HG03378 (cell line): ENCODE measurements at regions not wholly inside any gene's neighbourhood (a gene's known extent, or its start where the extent isn't known, plus 50 kb on each side); places are given as distances from the start of the nearest gene placed in this dataset.

ENCODE experiments used
- ATAC-seq: cut with Tn5 transposase; IDR thresholded peaks from one replicate; pipeline ENCODE4 v1.9.1; 2021; ENCODE audit warnings: mild to moderate bottlenecking, moderate library complexity; ENCODE audit not compliant: unreplicated experiment

GRCh38 chr12:127893895-127894609 lies 372.9 kb upstream of the TMEM132C start:
- ATAC-seq, result no peak

- ATAC-seq, result no peak
Observed at GRCh38 chr12:127896661-127897060, 370.3 kb upstream of the TMEM132C start.

- no peak for ATAC-seq
Observed at GRCh38 chr12:127898616-127899015, 368.4 kb upstream of the TMEM132C start.

- no peak for ATAC-seq
Observed at GRCh38 chr12:127899971-127900370, 367.0 kb upstream of the TMEM132C start.

- no peak for ATAC-seq
Observed at GRCh38 chr12:127900386-127900785, 366.6 kb upstream of the TMEM132C start.

GRCh38 chr12:127903146-127903545 lies 363.8 kb upstream of the TMEM132C start:
- no peak for ATAC-seq

- no peak for ATAC-seq
Observed at GRCh38 chr12:127909041-127909440, 357.9 kb upstream of the TMEM132C start.

GRCh38 chr12:127911291-127911690 lies 355.7 kb upstream of the TMEM132C start:
- ATAC-seq, result no peak

- ATAC-seq, result no peak
Observed at GRCh38 chr12:127912035-127912665, 354.8 kb upstream of the TMEM132C start.

GRCh38 chr12:127923501-127923900 lies 343.5 kb upstream of the TMEM132C start:
- no peak for ATAC-seq

- ATAC-seq, result no peak
Observed at GRCh38 chr12:127925971-127926370, 341.0 kb upstream of the TMEM132C start.

- ATAC-seq, result no peak
Observed at GRCh38 chr12:127928178-127928577, 338.8 kb upstream of the TMEM132C start.

GRCh38 chr12:127928615-127929571 lies 338.1 kb upstream of the TMEM132C start:
- ATAC-seq, result no peak

- no peak for ATAC-seq
Observed at GRCh38 chr12:127930122-127930521, 336.8 kb upstream of the TMEM132C start.

- ATAC-seq, result no peak
Observed at GRCh38 chr12:127934409-127934808, 332.6 kb upstream of the TMEM132C start.

GRCh38 chr12:127936463-127936862 lies 330.5 kb upstream of the TMEM132C start:
- no peak for ATAC-seq

GRCh38 chr12:127941332-127941731 lies 325.6 kb upstream of the TMEM132C start:
- no peak for ATAC-seq

- no peak for ATAC-seq
Observed at GRCh38 chr12:127942981-127943380, 324.0 kb upstream of the TMEM132C start.

GRCh38 chr12:127943481-127944210 lies 323.3 kb upstream of the TMEM132C start:
- ATAC-seq, result no peak

- no peak for ATAC-seq
Observed at GRCh38 chr12:127944211-127944899, 322.6 kb upstream of the TMEM132C start.
